ENCODE measurements at regions not wholly inside any gene's neighbourhood (a gene's known extent, or its start where the extent isn't known, plus 50 kb on each side); places are given as distances from the start of the nearest gene placed in this dataset.

- TF ChIP-seq CTCF (IDR thresholded peaks at IDR 0.05; ENCODE audit: extremely low read depth in 1 of 2, insufficient read depth in 1 of 2, low read depth in 1 of 2, low read length in 2 of 2) (no peak), POLR2AphosphoS5 (IDR thresholded peaks at IDR 0.05; ENCODE audit: insufficient read depth, low read depth, low read length) (no peak), MYC (IDR thresholded peaks at IDR 0.05; ENCODE audit: low read depth, low read length) (no peak), EZH2 (IDR thresholded peaks at IDR 0.05; ENCODE audit: borderline replicate concordance, low read depth, low read length, severe bottlenecking) (no peak), MAX (IDR thresholded peaks at IDR 0.05; ENCODE audit: insufficient read depth, insufficient read length) (no peak), POLR2A (IDR thresholded peaks at IDR 0.05; ENCODE audit: low read depth, low read length) (no peak), GATA2 (IDR thresholded peaks at IDR 0.05; ENCODE audit: insufficient read depth, insufficient read length, low read depth, low read length) (no peak)
Observed at GRCh38 chr5:30853158-30853557, 340.3 kb upstream of the CDH6 start.

Measured in endothelial cell of umbilical vein (primary cell).